ENCODE measurements at regions not wholly inside any gene's neighbourhood (a gene's known extent, or its start where the extent isn't known, plus 50 kb on each side); places are given as distances from the start of the nearest gene placed in this dataset.

DNA sequence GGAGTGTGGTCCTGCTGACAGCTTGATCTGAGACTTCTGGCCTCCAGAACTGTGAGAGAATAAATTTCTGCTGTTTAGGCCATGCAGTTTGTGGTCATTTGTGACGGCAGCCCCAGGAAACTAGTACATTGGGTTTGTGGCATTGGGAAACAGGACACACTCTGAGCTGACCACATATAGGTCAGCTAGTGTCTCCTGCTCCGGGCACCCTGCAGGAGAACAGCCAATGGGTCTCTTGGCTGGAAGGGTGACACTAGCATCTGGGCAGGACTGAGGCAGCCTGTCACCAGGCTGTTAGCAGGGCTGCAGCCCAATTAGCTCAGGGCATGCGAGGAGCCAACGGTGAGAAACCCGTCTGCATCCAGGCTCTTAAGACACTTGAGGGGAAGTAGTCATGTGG is 83.2 kb downstream of the PITPNM2 start:
- TF ChIP-seq, protein P1, sequence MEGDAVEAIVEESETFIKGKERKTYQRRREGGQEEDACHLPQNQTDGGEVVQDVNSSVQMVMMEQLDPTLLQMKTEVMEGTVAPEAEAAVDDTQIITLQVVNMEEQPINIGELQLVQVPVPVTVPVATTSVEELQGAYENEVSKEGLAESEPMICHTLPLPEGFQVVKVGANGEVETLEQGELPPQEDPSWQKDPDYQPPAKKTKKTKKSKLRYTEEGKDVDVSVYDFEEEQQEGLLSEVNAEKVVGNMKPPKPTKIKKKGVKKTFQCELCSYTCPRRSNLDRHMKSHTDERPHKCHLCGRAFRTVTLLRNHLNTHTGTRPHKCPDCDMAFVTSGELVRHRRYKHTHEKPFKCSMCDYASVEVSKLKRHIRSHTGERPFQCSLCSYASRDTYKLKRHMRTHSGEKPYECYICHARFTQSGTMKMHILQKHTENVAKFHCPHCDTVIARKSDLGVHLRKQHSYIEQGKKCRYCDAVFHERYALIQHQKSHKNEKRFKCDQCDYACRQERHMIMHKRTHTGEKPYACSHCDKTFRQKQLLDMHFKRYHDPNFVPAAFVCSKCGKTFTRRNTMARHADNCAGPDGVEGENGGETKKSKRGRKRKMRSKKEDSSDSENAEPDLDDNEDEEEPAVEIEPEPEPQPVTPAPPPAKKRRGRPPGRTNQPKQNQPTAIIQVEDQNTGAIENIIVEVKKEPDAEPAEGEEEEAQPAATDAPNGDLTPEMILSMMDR (IDR thresholded peaks at IDR 0.05) = no peak
- TF ChIP-seq POLR2A (IDR thresholded peaks at IDR 0.05) = no peak
- TF ChIP-seq POLR2AphosphoS5 (IDR thresholded peaks at IDR 0.05) = no peak
- no peak for TF ChIP-seq EP300 (IDR thresholded peaks at IDR 0.05)

Data from upper lobe of left lung (tissue), 4 donors.